ENCODE measurements at regions not wholly inside any gene's neighbourhood (a gene's known extent, or its start where the extent isn't known, plus 50 kb on each side); places are given as distances from the start of the nearest gene placed in this dataset.
"Not testable (repeated sequence)": the region's sequence is repeated elsewhere in the genome, so short reads cannot be mapped to it uniquely, and the experiment has no call there.

DNA sequence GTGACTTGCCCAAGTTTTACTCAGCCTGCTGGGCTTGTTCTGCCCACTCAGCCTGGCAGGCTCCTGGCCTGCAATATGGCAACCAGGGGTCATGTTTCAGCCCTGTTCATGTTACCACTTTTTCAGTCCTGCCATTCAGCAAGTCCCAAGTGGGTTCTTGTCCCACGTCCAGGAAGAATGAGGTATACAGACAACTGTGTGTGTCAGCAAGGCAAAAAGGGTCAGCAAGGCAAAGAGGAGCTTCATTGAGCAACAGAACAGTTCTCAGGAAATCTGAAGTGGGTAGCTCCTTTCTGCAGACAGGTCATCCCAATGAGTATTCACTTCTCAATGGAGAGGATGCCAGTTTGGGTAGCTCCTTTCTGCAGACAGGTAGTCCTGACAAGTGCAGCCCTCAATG lies 1233.3 kb upstream of the B3GALT2 start:
- DNase-seq (ENCODE audit: low read depth in 3 of 3) = no peak

GRCh38 chr1:194410756-194411155 lies 1224.3 kb upstream of the B3GALT2 start:
- DNase-seq (ENCODE audit: low read depth in 3 of 3) = no peak

DNA sequence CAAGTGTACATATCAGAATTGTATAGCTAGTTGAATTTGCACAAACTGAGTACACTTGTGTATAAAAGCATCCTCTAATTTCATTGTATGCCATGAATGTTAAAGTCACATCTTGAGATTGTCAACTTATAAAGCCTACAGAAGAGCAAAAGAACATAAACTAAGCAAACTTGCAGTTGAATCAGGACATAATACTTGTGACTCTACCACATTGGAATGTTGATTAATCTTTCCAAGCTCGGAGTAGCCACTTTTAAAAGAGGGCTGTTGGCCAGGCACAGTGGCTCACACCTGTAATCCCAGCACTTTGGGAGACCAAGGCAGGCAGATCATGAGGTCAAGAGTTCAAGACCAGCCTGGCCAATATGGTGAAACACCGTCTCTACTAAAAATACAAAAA lies 1220.8 kb upstream of the B3GALT2 start:
- not testable (repeated sequence) for DNase-seq (ENCODE audit: low read depth in 3 of 3)

DNA sequence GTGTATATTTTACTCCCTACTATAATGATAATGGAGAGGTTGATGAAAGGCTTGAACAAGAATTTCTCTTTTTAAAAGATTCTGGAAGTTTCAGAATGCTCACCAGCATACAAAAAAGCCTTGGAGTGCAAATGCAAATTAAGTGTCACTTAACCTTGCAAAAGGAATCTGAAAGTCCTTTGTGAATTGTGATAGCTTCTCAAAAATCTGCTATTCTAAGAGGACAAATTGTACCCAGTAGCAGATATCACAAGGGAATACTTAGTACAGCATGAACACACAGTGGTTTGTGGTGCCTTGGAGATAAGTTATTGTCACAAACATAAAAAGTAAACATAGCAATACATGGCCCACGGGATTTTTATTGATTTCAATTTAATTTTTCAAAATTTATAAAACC lies 1208.3 kb upstream of the B3GALT2 start:
- DNase-seq (ENCODE audit: low read depth in 3 of 3) = no peak

DNA sequence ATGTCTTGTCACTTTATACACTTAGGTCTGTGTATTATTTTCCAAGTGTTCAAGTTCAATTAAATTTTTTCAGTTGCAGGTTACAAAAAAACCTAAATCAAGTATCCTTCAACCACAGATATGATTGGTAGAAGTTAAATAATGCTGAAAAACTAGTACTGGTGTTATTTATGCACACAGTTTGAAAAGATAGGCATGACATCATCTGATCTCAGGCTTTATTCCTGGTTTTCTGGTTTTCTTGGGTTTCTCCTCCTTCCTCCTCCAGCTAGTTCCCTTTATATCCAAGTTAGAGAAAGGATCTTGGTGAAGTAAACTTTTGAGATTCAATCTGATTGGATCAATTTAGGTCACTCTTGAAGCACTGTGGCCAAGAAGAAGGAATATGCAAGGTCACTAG lies 1201.1 kb upstream of the B3GALT2 start:
- no peak for DNase-seq (ENCODE audit: low read depth in 3 of 3)

DNA sequence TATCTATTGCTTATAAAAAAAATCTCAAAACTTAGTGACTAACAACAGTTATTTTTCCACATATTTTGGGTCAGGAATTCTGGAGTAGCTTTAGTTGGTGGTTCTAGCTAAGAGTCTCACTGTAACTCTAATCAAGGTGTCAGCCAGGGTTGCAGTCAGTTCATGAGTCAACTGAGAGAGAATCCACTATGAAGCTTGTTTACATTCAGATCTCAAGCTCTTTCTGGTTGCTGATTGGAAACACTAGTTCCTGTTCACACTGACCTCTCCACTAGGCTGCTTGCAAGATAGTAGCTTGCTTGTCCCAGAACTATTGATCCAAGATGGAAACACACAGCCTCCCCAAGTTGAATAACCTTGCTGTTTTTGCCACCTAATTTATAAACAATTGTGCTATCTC lies 1192.1 kb upstream of the B3GALT2 start:
- DNase-seq (ENCODE audit: low read depth in 3 of 3) = no peak

DNA sequence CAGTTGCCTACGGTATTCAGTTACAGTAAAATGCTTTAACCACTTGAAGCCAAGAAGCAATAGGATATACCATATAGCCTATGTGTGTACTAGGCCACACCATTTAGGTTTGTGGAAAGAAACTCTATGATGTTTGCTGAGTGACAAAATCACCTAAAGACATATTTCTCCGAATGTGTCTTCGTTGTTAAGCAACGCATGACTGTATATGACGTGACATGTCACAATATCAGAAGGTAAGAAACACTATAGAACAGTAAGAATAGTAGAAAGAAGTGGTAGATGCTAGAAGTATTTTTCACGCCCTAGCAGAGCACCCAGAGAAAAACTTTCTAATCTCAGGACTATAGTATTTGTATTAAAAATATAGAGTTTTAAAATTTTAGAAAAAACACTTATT lies 1188.2 kb upstream of the B3GALT2 start:
- DNase-seq (ENCODE audit: low read depth in 3 of 3) = no peak

GRCh38 chr1:194372266-194372665 lies 1185.9 kb upstream of the B3GALT2 start:
- no peak for DNase-seq (ENCODE audit: low read depth in 3 of 3)

- DNase-seq (ENCODE audit: low read depth in 3 of 3) = no peak
These were observed 1183.2 kb upstream of the B3GALT2 start for GRCh38 chr1:194369622-194370021.

DNA sequence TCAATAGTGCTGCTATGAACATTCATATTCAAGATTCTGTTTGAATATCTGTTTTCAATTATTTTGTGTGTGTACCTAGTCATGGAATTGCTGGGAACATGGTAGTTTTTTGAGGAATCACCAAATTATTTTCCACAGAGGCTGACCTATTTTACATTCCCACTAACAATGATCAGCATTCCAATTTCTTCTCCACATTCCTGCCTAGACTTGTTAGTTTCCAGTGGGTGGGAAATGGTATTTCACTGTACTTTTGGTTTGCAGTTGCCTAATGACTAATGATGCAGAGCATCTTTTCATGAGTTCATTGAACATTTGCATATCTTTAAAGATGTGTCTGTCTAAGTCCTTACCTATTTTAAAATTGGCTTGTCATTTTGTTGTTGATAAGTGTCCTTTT lies 1182.6 kb upstream of the B3GALT2 start:
- no peak for DNase-seq (ENCODE audit: low read depth in 3 of 3)

DNA sequence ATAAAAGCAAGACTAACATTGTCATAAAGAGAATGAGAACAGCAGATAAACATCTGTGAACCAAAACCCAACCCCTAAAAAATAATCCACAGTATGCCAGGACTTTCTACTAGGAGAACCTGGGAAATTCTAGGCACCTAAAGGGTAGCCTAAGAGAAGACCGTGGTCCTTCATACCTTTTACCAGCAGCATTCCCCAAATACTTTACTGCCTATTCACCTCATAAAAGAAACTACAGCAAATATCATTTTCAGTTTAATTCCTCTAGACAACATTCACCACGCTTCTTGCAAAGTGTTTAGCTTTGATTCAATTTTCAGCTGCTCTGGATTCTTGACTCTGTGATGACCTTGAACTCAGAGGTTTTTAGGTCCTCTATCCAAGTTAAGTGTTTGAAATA lies 1180.7 kb upstream of the B3GALT2 start:
- DNase-seq (ENCODE audit: low read depth in 3 of 3) = no peak

- DNase-seq (ENCODE audit: low read depth in 3 of 3) = no peak
These were observed 1180.3 kb upstream of the B3GALT2 start for GRCh38 chr1:194366705-194367104.

DNA sequence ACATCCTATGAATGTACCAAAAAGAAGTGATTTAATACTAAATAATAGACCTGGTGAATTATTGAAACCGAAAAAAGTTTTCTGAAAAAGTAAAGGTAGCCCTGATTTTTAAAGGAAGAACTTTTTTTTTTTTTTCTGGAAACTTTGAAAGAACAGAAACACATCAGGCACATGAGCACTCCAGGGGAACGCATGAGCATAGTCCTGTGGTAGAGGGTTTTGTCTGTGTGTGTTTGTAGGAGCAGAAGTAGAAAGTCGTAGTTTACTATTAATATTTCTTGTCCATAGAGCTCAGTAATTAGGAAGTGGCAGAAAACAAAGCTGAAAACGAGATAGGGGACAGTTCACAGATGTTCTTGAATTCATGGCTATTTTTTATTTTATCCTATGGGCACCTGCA lies 1175.9 kb upstream of the B3GALT2 start:
- no peak for DNase-seq (ENCODE audit: low read depth in 3 of 3)

DNA sequence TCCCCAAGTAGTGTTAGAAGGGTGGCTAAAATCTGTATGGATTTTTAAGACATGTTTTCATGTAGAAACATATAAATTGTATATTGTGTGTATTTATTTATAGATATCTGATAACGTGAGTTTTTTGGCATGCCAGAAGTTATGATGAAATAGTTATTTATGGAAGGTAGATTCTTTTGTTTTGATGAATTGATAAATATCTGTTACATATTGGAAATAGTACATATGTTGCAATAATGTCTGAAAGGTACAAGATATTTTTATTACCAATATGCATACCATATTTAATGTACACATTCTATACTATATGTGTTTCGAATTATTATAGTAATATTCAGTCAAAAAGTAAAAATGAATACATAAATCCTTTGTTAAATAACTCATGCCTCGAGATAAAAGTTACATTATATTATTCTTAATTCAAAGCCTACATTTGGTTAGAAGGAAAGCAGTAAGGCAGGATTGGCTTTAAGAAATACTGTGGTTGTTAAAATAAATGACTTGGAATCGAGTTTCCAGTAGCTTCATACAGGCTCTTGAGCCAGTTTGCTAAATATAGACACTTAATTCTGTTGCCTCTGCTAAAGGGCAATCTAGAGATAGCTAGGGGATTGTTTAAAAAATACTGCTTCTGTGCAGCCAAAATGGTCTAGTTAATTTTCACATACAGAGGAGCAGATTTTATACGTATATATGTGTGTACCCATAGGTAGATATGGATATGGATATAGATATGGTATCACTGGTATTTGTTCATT lies 1175.1 kb upstream of the B3GALT2 start:
- DNase-seq (ENCODE audit: low read depth in 3 of 3) = no peak

DNA sequence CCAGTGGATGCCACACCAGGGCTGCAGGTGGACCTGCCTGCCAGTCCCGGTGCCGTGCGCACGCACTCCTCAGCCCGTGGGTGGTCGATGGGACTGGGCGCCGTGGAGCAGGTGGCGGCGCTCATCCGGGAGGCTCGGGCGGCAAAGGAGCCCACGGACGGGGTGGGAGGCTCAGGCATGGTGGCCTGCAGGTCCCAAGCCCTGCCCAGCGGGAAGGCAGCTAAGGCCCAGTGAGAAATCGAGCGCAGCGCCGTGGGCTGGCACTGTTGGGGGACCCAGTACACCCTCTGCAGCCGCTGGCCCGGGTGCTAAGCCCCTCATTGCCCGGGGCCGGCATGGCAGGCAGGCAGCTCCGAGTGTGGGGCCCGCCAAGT lies 1171.8 kb upstream of the B3GALT2 start:
- DNase-seq (ENCODE audit: low read depth in 3 of 3) = no peak

GRCh38 chr1:194357573-194358207 lies 1171.3 kb upstream of the B3GALT2 start:
- DNase-seq (ENCODE audit: low read depth in 3 of 3) = not testable (repeated sequence)

- no peak for DNase-seq (ENCODE audit: low read depth in 3 of 3)
These were observed 1169.2 kb upstream of the B3GALT2 start for GRCh38 chr1:194355488-194356106.

- DNase-seq (ENCODE audit: low read depth in 3 of 3) = no peak
These were observed 1166.7 kb upstream of the B3GALT2 start for GRCh38 chr1:194353121-194353520.

GRCh38 chr1:194347200-194347599 lies 1160.8 kb upstream of the B3GALT2 start:
- DNase-seq (ENCODE audit: low read depth in 3 of 3) = no peak

DNA sequence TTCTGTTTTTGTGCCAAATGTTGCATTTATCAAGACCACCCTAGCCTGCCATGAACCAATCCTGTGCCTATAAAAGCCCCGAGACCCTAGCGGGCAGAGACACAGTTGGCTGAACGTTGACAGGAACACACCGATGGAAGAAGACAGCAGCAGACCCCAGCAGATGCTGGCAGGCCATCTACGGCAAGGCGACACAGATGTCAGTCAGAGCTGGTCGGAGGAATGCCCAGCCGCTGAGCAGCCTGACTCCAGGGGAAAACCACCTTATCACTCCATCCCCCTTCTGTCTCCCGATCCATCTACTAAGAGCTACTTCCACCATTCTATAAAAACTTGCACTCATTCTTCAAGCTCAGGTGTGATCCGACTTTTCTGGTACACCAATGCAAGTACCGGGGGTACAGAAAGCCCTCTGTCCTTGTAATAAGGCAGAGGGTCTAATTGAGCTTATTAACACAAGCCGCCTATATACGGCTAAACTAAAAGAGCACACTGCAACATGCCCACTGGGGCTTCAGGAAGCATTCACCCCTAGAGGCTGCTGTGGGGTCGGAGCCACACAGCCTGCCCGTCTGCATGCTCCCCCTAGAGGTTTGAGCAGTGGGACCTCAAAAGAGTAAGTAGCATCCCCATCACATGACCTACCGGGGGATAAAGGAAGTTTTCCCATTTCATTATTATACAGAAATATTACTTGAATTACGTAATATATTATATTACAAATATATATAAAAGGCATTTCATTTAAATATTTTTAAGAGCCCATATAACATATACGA lies 1156.3 kb upstream of the B3GALT2 start:
- no peak for DNase-seq (ENCODE audit: low read depth in 3 of 3)

- no peak for DNase-seq (ENCODE audit: low read depth in 3 of 3)
These were observed 1155.2 kb upstream of the B3GALT2 start for GRCh38 chr1:194341587-194341986.

DNA sequence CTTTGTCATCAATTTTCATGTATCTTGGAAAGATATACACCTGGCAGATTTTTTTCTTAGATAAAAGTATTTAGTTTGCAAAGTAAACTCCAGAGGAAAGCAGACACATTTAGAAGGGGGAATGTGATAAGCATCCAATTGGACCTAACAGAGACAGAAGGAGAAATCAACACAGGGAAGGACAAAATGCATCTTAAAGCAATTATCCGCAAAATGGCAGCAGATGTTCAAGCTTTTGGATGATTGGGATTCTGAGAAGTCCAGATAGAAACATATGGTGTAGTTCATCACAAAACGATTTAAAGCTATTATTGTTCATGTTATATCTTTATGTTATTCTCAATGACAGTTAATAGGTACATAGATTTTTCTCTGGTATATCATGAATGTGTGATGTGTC lies 1153.1 kb upstream of the B3GALT2 start:
- DNase-seq (ENCODE audit: low read depth in 3 of 3) = no peak
